Fibroblast of lung (primary cell): ENCODE measurements at regions not wholly inside any gene's neighbourhood (a gene's known extent, or its start where the extent isn't known, plus 50 kb on each side); places are given as distances from the start of the nearest gene placed in this dataset.

Source experiments
- CTCF ChIP-seq, 2 donors: IDR thresholded peaks in 1 of 2; conservative IDR thresholded peaks in 1 of 2; 1 replicate in 1 of 2; 2 replicates in 1 of 2; pipeline ENCODE4 v1.5.1; 2011 to 2012; ENCODE audit warnings: low read length in 2 of 2, control low read depth in 1 of 2, inconsistent platforms in 1 of 2, low read depth in 1 of 2, mild to moderate bottlenecking in 1 of 2
- EZH2 ChIP-seq: IDR thresholded peaks from 2 replicates; pipeline ENCODE4 v1.5.1; 2012; ENCODE audit warnings: low read length, control low read depth, mild to moderate bottlenecking; ENCODE audit errors: missing control alignments

GRCh38 chr7:113217314-113217713 lies 99.0 kb upstream of the SMIM30 start:
- TF ChIP-seq CTCF (conservative IDR thresholded peaks at IDR 0.05 in 1 of 2, IDR thresholded peaks at IDR 0.05 in 1 of 2; ENCODE audit: low read depth in 1 of 2, low read length in 2 of 2) (no peak), EZH2 (no peak)
